T-helper 1 cell treated with Interleukin-12 subunit alpha and Interleukin-12 subunit beta and Interleukin-4 antibody, amounts not matched to agents 30 ng/mL and 1 ng/mL, for 36 hours (primary cell): ENCODE measurements at regions not wholly inside any gene's neighbourhood (a gene's known extent, or its start where the extent isn't known, plus 50 kb on each side); places are given as distances from the start of the nearest gene placed in this dataset.
"Not testable (repeated sequence)": the region's sequence is repeated elsewhere in the genome, so short reads cannot be mapped to it uniquely, and the experiment has no call there.

Experiments used
- intact Hi-C: fragments of 100-400 bp; cut with micrococcal nuclease; formaldehyde crosslinking; loops from one replicate; pipeline ENCODE4 v1.15.1; 2024

- intact Hi-C loops: no loop called here
Measured at GRCh38 chr1:194846488-194846887, 1660.1 kb upstream of the B3GALT2 start.

- intact Hi-C loops: no loop called here
Measured at GRCh38 chr1:194843077-194843476, 1656.7 kb upstream of the B3GALT2 start.

GRCh38 chr1:194833111-194833510 lies 1646.7 kb upstream of the B3GALT2 start:
- intact Hi-C loops: no loop called here

- intact Hi-C loops: not testable (repeated sequence)
Measured at GRCh38 chr1:194831595-194831994, 1645.2 kb upstream of the B3GALT2 start.

- intact Hi-C loops: no loop called here
Measured at GRCh38 chr1:194830387-194830786, 1644.0 kb upstream of the B3GALT2 start.

- intact Hi-C loops: no loop called here
Measured at GRCh38 chr1:194829492-194829891, 1643.1 kb upstream of the B3GALT2 start.

- intact Hi-C loops: no loop called here
Measured at GRCh38 chr1:194825382-194825781, 1639.0 kb upstream of the B3GALT2 start.

GRCh38 chr1:194821091-194821490 lies 1634.7 kb upstream of the B3GALT2 start:
- intact Hi-C loops: no loop called here

GRCh38 chr1:194818674-194819073 lies 1632.3 kb upstream of the B3GALT2 start:
- intact Hi-C loops: no loop called here

- intact Hi-C loops: no loop called here
Measured at GRCh38 chr1:194816859-194817258, 1630.4 kb upstream of the B3GALT2 start.

- intact Hi-C loops: no loop called here
Measured at GRCh38 chr1:194813096-194813495, 1626.7 kb upstream of the B3GALT2 start.

GRCh38 chr1:194809665-194810064 lies 1623.3 kb upstream of the B3GALT2 start:
- intact Hi-C loops: no loop called here

- intact Hi-C loops: no loop called here
Measured at GRCh38 chr1:194809215-194809614, 1622.8 kb upstream of the B3GALT2 start.

- intact Hi-C loops: no loop called here
Measured at GRCh38 chr1:194807530-194808220, 1621.3 kb upstream of the B3GALT2 start.

GRCh38 chr1:194802572-194802971 lies 1616.2 kb upstream of the B3GALT2 start:
- intact Hi-C loops: no loop called here

GRCh38 chr1:194795917-194796593 lies 1609.6 kb upstream of the B3GALT2 start:
- intact Hi-C loops: loop anchor here (10.0 kb wide), 1 partner anchor 329 kb away; no protein-coding TSS in a partner anchor

- intact Hi-C loops: no loop called here
Measured at GRCh38 chr1:194787001-194787400, 1600.6 kb upstream of the B3GALT2 start.

GRCh38 chr1:194786027-194786426 lies 1599.6 kb upstream of the B3GALT2 start:
- intact Hi-C loops: no loop called here

- intact Hi-C loops: loop anchor here (2.0 kb wide), 1 partner anchor 74 kb away; no protein-coding TSS in a partner anchor
Measured at GRCh38 chr1:194776657-194777056, 1590.2 kb upstream of the B3GALT2 start.

- intact Hi-C loops: no loop called here
Measured at GRCh38 chr1:194774535-194774934, 1588.1 kb upstream of the B3GALT2 start.

- intact Hi-C loops: no loop called here
Measured at GRCh38 chr1:194755241-194755994, 1569.0 kb upstream of the B3GALT2 start.

GRCh38 chr1:194738843-194739242 lies 1552.4 kb upstream of the B3GALT2 start:
- intact Hi-C loops: not testable (repeated sequence)
